Loucy (cell line): ENCODE measurements at regions not wholly inside any gene's neighbourhood (a gene's known extent, or its start where the extent isn't known, plus 50 kb on each side); places are given as distances from the start of the nearest gene placed in this dataset.

Source experiments
- H2AFZ ChIP-seq: fragments of 200-600 bp; sonication (generic); 2 replicates; pipeline ENCODE4 v1.6.0; 2016; ENCODE audit warnings: antibody characterized with exemption, mild to moderate bottlenecking, low read length, moderate library complexity
- H3F3A ChIP-seq: fragments of 200-600 bp; 2 replicates; pipeline ENCODE4 v1.6.0; 2016; ENCODE audit warnings: antibody characterized with exemption, low read depth, mild to moderate bottlenecking
- H3K27me3 ChIP-seq: fragments of 200-600 bp; sonication (generic); 2 replicates; pipeline ENCODE4 v1.6.1; 2014; ENCODE audit warnings: low read length, mild to moderate bottlenecking; ENCODE audit not compliant: insufficient read depth, poor library complexity, severe bottlenecking
- H3K36me3 ChIP-seq: fragments of 200-600 bp; sonication (generic); 2 replicates; pipeline ENCODE4 v1.6.1; 2016; ENCODE audit warnings: low read length; ENCODE audit not compliant: insufficient read depth
- H3K4me1 ChIP-seq: fragments of 200-600 bp; sonication (generic); 2 replicates; pipeline ENCODE4 v1.5.1; 2014; ENCODE audit warnings: low read length, mild to moderate bottlenecking; ENCODE audit not compliant: insufficient read depth, poor library complexity, severe bottlenecking
- H3K4me2 ChIP-seq: fragments of 200-600 bp; sonication (generic); 2 replicates; pipeline ENCODE4 v1.6.0; 2014; ENCODE audit warnings: antibody characterized with exemption, low read length, low read depth, mild to moderate bottlenecking; ENCODE audit not compliant: poor library complexity, severe bottlenecking
- H3K4me3 ChIP-seq: fragments of 200-600 bp; sonication (generic); 2 replicates; pipeline ENCODE4 v1.5.1; 2014; ENCODE audit warnings: low read length, mild to moderate bottlenecking, mixed read lengths; ENCODE audit not compliant: poor library complexity, severe bottlenecking
- H3K79me2 ChIP-seq: fragments of 200-600 bp; sonication (generic); 2 replicates; pipeline ENCODE4 v1.6.1; 2014; ENCODE audit warnings: low read length; ENCODE audit not compliant: insufficient read depth
- H3K9ac ChIP-seq: fragments of 200-600 bp; sonication (generic); 2 replicates; pipeline ENCODE4 v1.6.0; 2014; ENCODE audit warnings: mild to moderate bottlenecking, low read depth, low read length, moderate library complexity; ENCODE audit not compliant: poor library complexity, severe bottlenecking
- H3K9me2 ChIP-seq: fragments of 200-600 bp; sonication (generic); replicated peaks from 2 replicates; pipeline ENCODE4 v1.6.1; 2016; ENCODE audit warnings: low read depth, low read length, mixed read lengths
- H3K9me3 ChIP-seq: fragments of 200-600 bp; sonication (generic); 2 replicates; pipeline ENCODE4 v1.6.1; 2014; ENCODE audit warnings: mild to moderate bottlenecking, antibody characterized with exemption, low read length, low read depth; ENCODE audit not compliant: insufficient read depth
- H4K20me1 ChIP-seq: fragments of 200-600 bp; sonication (generic); 2 replicates; pipeline ENCODE4 v1.6.0; 2014; ENCODE audit warnings: antibody characterized with exemption, low read length, mild to moderate bottlenecking; ENCODE audit not compliant: insufficient read depth, poor library complexity, severe bottlenecking
- EZH2phosphoT487 ChIP-seq: fragments of 200-600 bp; IDR thresholded peaks from 2 replicates; pipeline ENCODE4 v1.6.1; 2018; ENCODE audit warnings: antibody characterized with exemption, mild to moderate bottlenecking, moderate library complexity, borderline replicate concordance
- TF ChIP-seq, protein P1 (sequence below): fragments of 200-600 bp; sonication (generic); conservative IDR thresholded peaks from 2 replicates; pipeline ENCODE4 v1.5.1; 2014; ENCODE audit warnings: mild to moderate bottlenecking, antibody characterized with exemption, low read length

DNA sequence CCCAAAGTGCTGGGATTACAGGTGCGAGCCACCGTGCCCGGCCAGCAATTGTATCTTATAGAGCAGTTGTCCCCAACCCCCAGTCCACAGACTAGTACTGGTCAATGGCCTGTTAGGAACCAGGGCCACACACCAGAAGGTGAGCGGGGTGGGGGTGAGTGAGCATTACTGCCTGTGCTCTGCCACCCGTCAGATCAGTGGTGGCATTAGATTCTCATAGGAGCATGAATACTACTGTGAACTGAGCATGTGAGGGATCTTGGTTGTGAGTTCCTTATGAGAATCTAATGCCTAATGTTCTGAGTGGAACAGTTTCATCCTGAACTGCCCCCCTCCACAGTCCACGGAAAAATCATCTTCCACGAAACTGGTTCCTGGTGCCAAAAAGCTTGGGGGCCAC is 328.0 kb upstream of the BOD1L1 start:
- no peak overlapping the region for H3K4me3 ChIP-seq
- no peak for TF ChIP-seq EZH2phosphoT487
- TF ChIP-seq, protein P1, sequence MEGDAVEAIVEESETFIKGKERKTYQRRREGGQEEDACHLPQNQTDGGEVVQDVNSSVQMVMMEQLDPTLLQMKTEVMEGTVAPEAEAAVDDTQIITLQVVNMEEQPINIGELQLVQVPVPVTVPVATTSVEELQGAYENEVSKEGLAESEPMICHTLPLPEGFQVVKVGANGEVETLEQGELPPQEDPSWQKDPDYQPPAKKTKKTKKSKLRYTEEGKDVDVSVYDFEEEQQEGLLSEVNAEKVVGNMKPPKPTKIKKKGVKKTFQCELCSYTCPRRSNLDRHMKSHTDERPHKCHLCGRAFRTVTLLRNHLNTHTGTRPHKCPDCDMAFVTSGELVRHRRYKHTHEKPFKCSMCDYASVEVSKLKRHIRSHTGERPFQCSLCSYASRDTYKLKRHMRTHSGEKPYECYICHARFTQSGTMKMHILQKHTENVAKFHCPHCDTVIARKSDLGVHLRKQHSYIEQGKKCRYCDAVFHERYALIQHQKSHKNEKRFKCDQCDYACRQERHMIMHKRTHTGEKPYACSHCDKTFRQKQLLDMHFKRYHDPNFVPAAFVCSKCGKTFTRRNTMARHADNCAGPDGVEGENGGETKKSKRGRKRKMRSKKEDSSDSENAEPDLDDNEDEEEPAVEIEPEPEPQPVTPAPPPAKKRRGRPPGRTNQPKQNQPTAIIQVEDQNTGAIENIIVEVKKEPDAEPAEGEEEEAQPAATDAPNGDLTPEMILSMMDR: no peak
- no peak overlapping the region for H2AFZ ChIP-seq
- H3K9ac ChIP-seq: no peak overlapping the region
- no peaks in the 10 kb centered on the region for H3K9me3 ChIP-seq
- no peak overlapping the region for H3K4me2 ChIP-seq
- H3K9me2 ChIP-seq: no peaks in the 10 kb centered on the region
- H3K36me3 ChIP-seq: no peaks in the 10 kb centered on the region
- H3F3A ChIP-seq: no peaks in the 10 kb centered on the region
- no peaks in the 10 kb centered on the region for H3K79me2 ChIP-seq
- no peaks in the 10 kb centered on the region for H3K27me3 ChIP-seq
- H3K4me1 ChIP-seq: peaks cover 23% of the 10 kb centered on the region
- no peaks in the 10 kb centered on the region for H4K20me1 ChIP-seq

DNA sequence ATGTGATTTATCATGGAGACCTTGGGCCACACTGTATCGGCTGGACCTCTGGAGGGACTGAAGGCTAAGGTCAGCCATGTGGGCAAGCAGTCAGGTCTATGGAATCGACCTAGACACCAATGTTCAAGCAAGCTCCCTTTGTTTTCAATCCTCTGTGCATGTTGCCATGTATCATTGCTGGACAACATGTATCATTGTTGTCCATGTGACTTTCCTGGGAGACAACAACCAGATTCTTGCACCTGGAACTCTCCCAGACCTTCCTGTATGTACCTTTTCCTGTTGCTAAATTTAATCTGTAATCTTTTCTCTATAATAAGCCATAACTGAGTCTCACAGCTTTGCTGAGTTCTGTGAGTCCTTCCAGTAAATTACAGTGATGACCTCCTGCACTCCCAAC is 329.4 kb upstream of the BOD1L1 start:
- Histone ChIP-seq H3K9me3 (no peaks in the 10 kb centered on the region), H3K4me1 (peaks cover 23% of the 10 kb centered on the region), H3K9ac (no peak overlapping the region), H2AFZ (no peak overlapping the region), H3K4me2 (no peak overlapping the region), H3K36me3 (no peaks in the 10 kb centered on the region), H3F3A (no peaks in the 10 kb centered on the region), H3K27me3 (no peaks in the 10 kb centered on the region), H4K20me1 (no peaks in the 10 kb centered on the region), H3K79me2 (no peaks in the 10 kb centered on the region), H3K9me2 (no peaks in the 10 kb centered on the region), H3K4me3 (no peak overlapping the region)
- no peak for TF ChIP-seq EZH2phosphoT487
- TF ChIP-seq, protein P1: no peak

DNA sequence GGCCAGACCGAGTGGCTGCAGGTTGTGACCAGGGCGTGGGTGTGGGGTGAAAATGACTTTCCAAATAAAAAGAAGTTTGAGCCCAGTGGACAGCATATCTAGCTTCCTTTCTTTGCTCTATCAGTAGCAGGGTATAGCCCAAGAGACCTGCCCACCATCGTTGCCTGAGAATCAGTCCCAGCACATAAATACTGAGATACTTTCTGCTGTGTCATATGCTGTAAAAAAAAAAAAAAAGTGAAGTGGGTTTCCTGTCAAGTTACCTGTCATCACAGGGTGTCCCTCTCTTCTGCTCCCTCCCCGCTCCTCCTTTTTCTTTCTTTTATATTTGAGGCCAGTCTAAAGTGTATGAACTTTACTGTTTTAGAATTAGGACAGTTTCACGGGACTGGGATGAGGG is 330.3 kb upstream of the BOD1L1 start:
- Histone ChIP-seq H3K9ac (no peak overlapping the region), H3K79me2 (no peaks in the 10 kb centered on the region), H3K9me2 (no peaks in the 10 kb centered on the region)

More for the DNA sequence above, 330.3 kb upstream of the BOD1L1 start:
- H3K4me1 ChIP-seq: peaks cover 20% of the 10 kb centered on the region
- TF ChIP-seq, protein P1: no peak
- TF ChIP-seq EZH2phosphoT487: no peak
- 0 out of 2 replicates have a peak overlapping the region, but pooled peaks have one; percentile 2 for H2AFZ ChIP-seq
- H3K4me3 ChIP-seq: no peak overlapping the region
- no peaks in the 10 kb centered on the region for H3K9me3 ChIP-seq
- H4K20me1 ChIP-seq: no peaks in the 10 kb centered on the region
- H3F3A ChIP-seq: no peaks in the 10 kb centered on the region
- peak overlapping the region; percentile 9 for H3K4me2 ChIP-seq
- H3K27me3 ChIP-seq: no peaks in the 10 kb centered on the region
- no peaks in the 10 kb centered on the region for H3K36me3 ChIP-seq
